ENCODE measurements at regions not wholly inside any gene's neighbourhood (a gene's known extent, or its start where the extent isn't known, plus 50 kb on each side); places are given as distances from the start of the nearest gene placed in this dataset.

GRCh38 chr4:107518076-107518475 is 202.0 kb downstream of the PAPSS1 start:
- no peak overlapping the region for H3K9ac ChIP-seq (ENCODE audit: low read length)
- no peak for DNase-seq (ENCODE audit: low read depth, low spot score)

More at GRCh38 chr4:107518076-107518475, 202.0 kb downstream of the PAPSS1 start:
- CTCF ChIA-PET: interaction anchor here (0.5 to 1.6 kb wide), 2 partner anchors 335 to 1189 kb away, joined by 3 to 5 read pairs; no protein-coding TSS in a partner anchor
- Histone ChIP-seq H3K36me3 (ENCODE audit: control insufficient read depth in 1 of 2, insufficient read depth in 2 of 2, low read length in 2 of 2) (no peaks in the 10 kb centered on the region), H4K20me1 (ENCODE audit: insufficient read depth) (no peaks in the 10 kb centered on the region), H3K79me2 (ENCODE audit: insufficient read depth, low read length) (no peaks in the 10 kb centered on the region), H3K4me3 (replicated peaks in 1 of 2; ENCODE audit: low read depth in 1 of 2, low read length in 2 of 2) (no peak overlapping the region), H3K9me2 (ENCODE audit: insufficient read depth) (no peaks in the 10 kb centered on the region), H3K4me1 (ENCODE audit: control insufficient read depth in 1 of 2, insufficient read depth in 2 of 2, low read length in 2 of 2) (no peaks in the 10 kb centered on the region), H2AFZ (ENCODE audit: low read depth, low read length, poor library complexity, severe bottlenecking) (no peak overlapping the region), H3K27ac (ENCODE audit: low read depth, low read length) (no peak overlapping the region), H3K27me3 (ENCODE audit: insufficient read depth, low read length) (no peaks in the 10 kb centered on the region), H3K9me3 (ENCODE audit: control insufficient read depth in 1 of 2, insufficient read depth in 1 of 2, low read depth in 1 of 2, low read length in 2 of 2) (no peaks in the 10 kb centered on the region), H3K4me2 (ENCODE audit: low read length) (no peak overlapping the region)
- TF ChIP-seq MAX (IDR thresholded peaks at IDR 0.05): no peak
- no peak for TF ChIP-seq EGR1 (IDR thresholded peaks at IDR 0.05; ENCODE audit: low read depth)
- TF ChIP-seq ATF3 (IDR thresholded peaks at IDR 0.05): no peak
- no peak for TF ChIP-seq ZFX (IDR thresholded peaks at IDR 0.05)
- TF ChIP-seq TCF7L2 (IDR thresholded peaks at IDR 0.05; ENCODE audit: borderline replicate concordance, extremely low read depth, insufficient read depth, insufficient read length): no peak
- no peak for TF ChIP-seq SP1 (IDR thresholded peaks at IDR 0.05; ENCODE audit: low read depth)
- TF ChIP-seq FOSL1 (IDR thresholded peaks at IDR 0.05; ENCODE audit: low read depth): no peak
- TF ChIP-seq CBX3 (IDR thresholded peaks at IDR 0.05; ENCODE audit: low read depth): no peak
- no peak for TF ChIP-seq ZNF274 (IDR thresholded peaks at IDR 0.05; ENCODE audit: low read depth, low read length)
- TF ChIP-seq RAD21 (IDR thresholded peaks at IDR 0.05; ENCODE audit: low read depth): no peak
- no peak for TF ChIP-seq POLR2AphosphoS5 (IDR thresholded peaks at IDR 0.05; ENCODE audit: low read depth, low read length)
- TF ChIP-seq POLR2A (IDR thresholded peaks at IDR 0.05; ENCODE audit: borderline replicate concordance, extremely low read depth, insufficient read depth, insufficient read length): no peak
- TF ChIP-seq, protein P1, sequence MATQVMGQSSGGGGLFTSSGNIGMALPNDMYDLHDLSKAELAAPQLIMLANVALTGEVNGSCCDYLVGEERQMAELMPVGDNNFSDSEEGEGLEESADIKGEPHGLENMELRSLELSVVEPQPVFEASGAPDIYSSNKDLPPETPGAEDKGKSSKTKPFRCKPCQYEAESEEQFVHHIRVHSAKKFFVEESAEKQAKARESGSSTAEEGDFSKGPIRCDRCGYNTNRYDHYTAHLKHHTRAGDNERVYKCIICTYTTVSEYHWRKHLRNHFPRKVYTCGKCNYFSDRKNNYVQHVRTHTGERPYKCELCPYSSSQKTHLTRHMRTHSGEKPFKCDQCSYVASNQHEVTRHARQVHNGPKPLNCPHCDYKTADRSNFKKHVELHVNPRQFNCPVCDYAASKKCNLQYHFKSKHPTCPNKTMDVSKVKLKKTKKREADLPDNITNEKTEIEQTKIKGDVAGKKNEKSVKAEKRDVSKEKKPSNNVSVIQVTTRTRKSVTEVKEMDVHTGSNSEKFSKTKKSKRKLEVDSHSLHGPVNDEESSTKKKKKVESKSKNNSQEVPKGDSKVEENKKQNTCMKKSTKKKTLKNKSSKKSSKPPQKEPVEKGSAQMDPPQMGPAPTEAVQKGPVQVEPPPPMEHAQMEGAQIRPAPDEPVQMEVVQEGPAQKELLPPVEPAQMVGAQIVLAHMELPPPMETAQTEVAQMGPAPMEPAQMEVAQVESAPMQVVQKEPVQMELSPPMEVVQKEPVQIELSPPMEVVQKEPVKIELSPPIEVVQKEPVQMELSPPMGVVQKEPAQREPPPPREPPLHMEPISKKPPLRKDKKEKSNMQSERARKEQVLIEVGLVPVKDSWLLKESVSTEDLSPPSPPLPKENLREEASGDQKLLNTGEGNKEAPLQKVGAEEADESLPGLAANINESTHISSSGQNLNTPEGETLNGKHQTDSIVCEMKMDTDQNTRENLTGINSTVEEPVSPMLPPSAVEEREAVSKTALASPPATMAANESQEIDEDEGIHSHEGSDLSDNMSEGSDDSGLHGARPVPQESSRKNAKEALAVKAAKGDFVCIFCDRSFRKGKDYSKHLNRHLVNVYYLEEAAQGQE (IDR thresholded peaks at IDR 0.05; ENCODE audit: low read depth): no peak
- intact Hi-C loops (cut with micrococcal nuclease): loop anchor here (2.0 to 10.0 kb wide), 5 partner anchors 333 to 1251 kb away; no protein-coding TSS in a partner anchor
- no TSS peak for BruUV-seq (replicated peaks)
- no peak for ATAC-seq
- RAD21 ChIA-PET (ENCODE audit: low non-redundant PET in 1 of 2, low total read pairs in 2 of 2, uncharacterized antibody in 2 of 2, unreplicated experiment in 2 of 2): interaction anchor here in 1 of 2 experiments (0.6 kb wide), 1 partner anchor 202 kb away, joined by 3 read pairs; the partner anchor contains the start of gene PAPSS1
- POLR2A ChIA-PET: no interaction called here
